H1 (cell line): ENCODE measurements at regions not wholly inside any gene's neighbourhood (a gene's known extent, or its start where the extent isn't known, plus 50 kb on each side); places are given as distances from the start of the nearest gene placed in this dataset.

Source experiments
- CTCF ChIA-PET: fragments of 300-600 bp; sonication (Branson Sonifier 250); formaldehyde crosslinking; loops from one replicate; lab custom pipeline; 2021; ENCODE audit not compliant: partially characterized antibody; lab: Charles Lee
- POLR2A ChIA-PET: fragments of 300-600 bp; sonication (Branson Sonifier 250); formaldehyde crosslinking; loops from one replicate; lab custom pipeline; 2021; ENCODE audit warnings: inconsistent platforms; ENCODE audit not compliant: partially characterized antibody; lab: Charles Lee
- DNase-seq, 2 experiments: peaks; one replicate each; pipeline versions ENCODE4 v3.0.0 to v3.0.0-alpha.2; 2010 to 2022; ENCODE audit warnings: low spot score in 2 of 2, low read depth in 1 of 2, mixed read lengths in 1 of 2
- FAIRE-seq: peaks from 2 replicates; lab custom pipeline; 2011; peaks lifted over from hg19 to GRCh38; lab: Jason Lieb, UNC
- H2AFZ ChIP-seq: 2 replicates; pipeline ENCODE4 v1.8.1; 2012; ENCODE audit warnings: low read length, inconsistent platforms
- H2AK5ac ChIP-seq: 2 replicates; pipeline ENCODE4 v1.6.1; 2013; ENCODE audit warnings: low read depth, low read length
- H2BK120ac ChIP-seq: replicated peaks from 2 replicates; pipeline ENCODE3; 2013; ENCODE audit warnings: low read depth, low read length, inconsistent platforms
- H2BK12ac ChIP-seq: 2 replicates; pipeline ENCODE4 v1.6.1; 2013; ENCODE audit warnings: low read depth, low read length
- H2BK15ac ChIP-seq: 2 replicates; pipeline ENCODE4 v1.6.1; 2013; ENCODE audit warnings: low read length
- H2BK20ac ChIP-seq: 2 replicates; pipeline ENCODE4 v1.6.1; 2013; ENCODE audit warnings: low read length
- H2BK5ac ChIP-seq: 2 replicates; pipeline ENCODE4 v1.6.1; 2013; ENCODE audit warnings: low read depth, low read length
- H3K14ac ChIP-seq: 2 replicates; pipeline ENCODE4 v1.6.1; 2013; ENCODE audit warnings: inconsistent platforms; ENCODE audit not compliant: insufficient read length
- H3K18ac ChIP-seq: 2 replicates; pipeline ENCODE4 v1.6.1; 2013; ENCODE audit warnings: low read length; ENCODE audit errors: extremely low read depth
- H3K23ac ChIP-seq: 2 replicates; pipeline ENCODE4 v1.6.1; 2013; ENCODE audit warnings: inconsistent platforms; ENCODE audit not compliant: insufficient read length
- H3K23me2 ChIP-seq: 2 replicates; pipeline ENCODE4 v1.6.1; 2013; ENCODE audit warnings: low read depth, low read length
- H3K27ac ChIP-seq: 2 replicates; pipeline ENCODE4 v1.6.1; 2011; ENCODE audit warnings: low read depth, low read length, inconsistent platforms
- H3K27me3 ChIP-seq, 4 experiments: replicated peaks in 1 of 4; 1 replicate in 1 of 4; 2 replicates in 3 of 4; pipeline versions ENCODE4 v1.6.1 to v1.8.1; 2011 to 2013; ENCODE audit warnings: low read length in 3 of 4, mild to moderate bottlenecking in 3 of 4, inconsistent platforms in 2 of 4, mixed read lengths in 2 of 4, moderate library complexity in 1 of 4; ENCODE audit not compliant: control insufficient read depth in 3 of 4, insufficient read depth in 3 of 4; ENCODE audit errors: extremely low read depth in 1 of 4
- H3K36me3 ChIP-seq, 4 experiments: 2 replicates each; pipeline versions ENCODE4 v1.6.1 to v1.8.1; 2011 to 2013; ENCODE audit warnings: mild to moderate bottlenecking in 4 of 4, low read length in 3 of 4, moderate library complexity in 2 of 4, control low read depth in 1 of 4, inconsistent platforms in 1 of 4; ENCODE audit not compliant: insufficient read depth in 4 of 4, control insufficient read depth in 2 of 4
- H3K4ac ChIP-seq: replicated peaks from 2 replicates; pipeline ENCODE3; 2013; ENCODE audit warnings: low read length, low read depth, mixed read lengths, inconsistent platforms; ENCODE audit not compliant: insufficient read length
- H3K4me1 ChIP-seq, 4 experiments: replicated peaks in 1 of 4; 1 replicate in 1 of 4; 2 replicates in 3 of 4; pipeline versions ENCODE4 v1.6.1 to v1.8.1; 2011 to 2013; ENCODE audit warnings: low read length in 3 of 4, inconsistent platforms in 2 of 4, mixed read lengths in 1 of 4; ENCODE audit not compliant: insufficient read depth in 4 of 4, control insufficient read depth in 3 of 4
- H3K4me2 ChIP-seq, 2 experiments: 2 replicates each; pipeline versions ENCODE4 v1.6.1 to v1.8.1; 2011 to 2013; ENCODE audit warnings: low read depth in 2 of 2, low read length in 2 of 2, control low read depth in 1 of 2, inconsistent platforms in 1 of 2, mild to moderate bottlenecking in 1 of 2; ENCODE audit not compliant: insufficient read depth in 1 of 2
- H3K4me3 ChIP-seq, 4 experiments: fragments of 200-600, 300-600 bp in 1 of 4; sonication (generic), shearing (Covaris generic), sonication (Bioruptor Twin) in 1 of 4; 2 replicates each; pipeline versions ENCODE4 v1.5.1 to v1.8.1; 2011 to 2016; ENCODE audit warnings: low read length in 4 of 4, low read depth in 3 of 4, control low read depth in 2 of 4, inconsistent platforms in 2 of 4, mild to moderate bottlenecking in 2 of 4, mixed read lengths in 1 of 4, moderate library complexity in 1 of 4; ENCODE audit not compliant: insufficient read depth in 2 of 4; ENCODE audit errors: extremely low read depth in 1 of 4
- H3K56ac ChIP-seq: replicated peaks from 2 replicates; pipeline ENCODE3; 2013; ENCODE audit warnings: low read depth, mild to moderate bottlenecking, mixed read lengths, low read length, inconsistent platforms; ENCODE audit not compliant: insufficient read length
- H3K79me1 ChIP-seq: 2 replicates; pipeline ENCODE4 v1.6.1; 2013; ENCODE audit warnings: low read depth, low read length, control low read depth
- H3K79me2 ChIP-seq, 2 experiments: 2 replicates each; pipeline versions ENCODE4 v1.6.1 to v1.8.1; 2012 to 2013; ENCODE audit warnings: low read length in 2 of 2, mild to moderate bottlenecking in 2 of 2, inconsistent platforms in 1 of 2; ENCODE audit not compliant: insufficient read depth in 2 of 2, control insufficient read depth in 1 of 2
- H3K9ac ChIP-seq, 4 experiments: replicated peaks in 1 of 4; 1 replicate in 1 of 4; 2 replicates in 3 of 4; pipeline versions ENCODE4 v1.6.1 to v1.8.1; 2011 to 2013; ENCODE audit warnings: low read depth in 3 of 4, low read length in 3 of 4, control low read depth in 2 of 4, mild to moderate bottlenecking in 2 of 4, moderate library complexity in 2 of 4, inconsistent platforms in 1 of 4; ENCODE audit errors: extremely low read depth in 1 of 4
- H3K9me3 ChIP-seq, 2 experiments: 2 replicates each; pipeline versions ENCODE4 v1.6.1 to v1.8.1; 2012 to 2013; ENCODE audit warnings: mild to moderate bottlenecking in 2 of 2, moderate library complexity in 2 of 2, control low read depth in 1 of 2, inconsistent platforms in 1 of 2, low read depth in 1 of 2, low read length in 1 of 2, mixed read lengths in 1 of 2; ENCODE audit not compliant: insufficient read depth in 2 of 2
- H4K20me1 ChIP-seq, 2 experiments: replicated peaks in 1 of 2; 2 replicates each; pipeline versions ENCODE3 to v1.8.1; 2011 to 2013; ENCODE audit warnings: inconsistent platforms in 2 of 2, low read length in 2 of 2, mild to moderate bottlenecking in 1 of 2; ENCODE audit not compliant: insufficient read depth in 2 of 2, control insufficient read depth in 1 of 2
- H4K5ac ChIP-seq: 2 replicates; pipeline ENCODE4 v1.6.1; 2013; ENCODE audit warnings: low read length, low read depth, mixed read lengths, inconsistent platforms; ENCODE audit not compliant: insufficient read length
- H4K8ac ChIP-seq: 2 replicates; pipeline ENCODE4 v1.8.0; 2013; ENCODE audit warnings: mild to moderate bottlenecking, moderate library complexity, low read length, inconsistent platforms; ENCODE audit not compliant: insufficient read depth; ENCODE audit errors: extremely low read depth
- H4K91ac ChIP-seq: replicated peaks from 2 replicates; pipeline ENCODE3; 2013; ENCODE audit warnings: low read length, mixed read lengths, inconsistent platforms; ENCODE audit not compliant: insufficient read length
- NRF1 ChIP-seq: IDR thresholded peaks from 2 replicates; pipeline ENCODE4 v1.6.1; 2011; ENCODE audit warnings: mild to moderate bottlenecking, low read depth, low read length, improper control_type of control experiment
- WGBS, 2 experiments: shearing (Covaris generic) in 1 of 2; methylation state at CpG; one replicate each; pipeline versions ENCODE4 v1.1.6 to v1.1.7; 2013 to 2015; ENCODE audit warnings: low lambda C conversion rate in 2 of 2, mixed read lengths in 2 of 2, inconsistent platforms in 1 of 2, low coverage in 1 of 2, missing lambda C conversion rate in 1 of 2; ENCODE audit not compliant: insufficient replicate concordance in 2 of 2, insufficient coverage in 1 of 2, insufficient read length in 1 of 2; ENCODE audit errors: extremely low coverage in 1 of 2, missing lambda C conversion rate in 1 of 2; 5-methylcytosine and 5-hydroxymethylcytosine counted together

DNA sequence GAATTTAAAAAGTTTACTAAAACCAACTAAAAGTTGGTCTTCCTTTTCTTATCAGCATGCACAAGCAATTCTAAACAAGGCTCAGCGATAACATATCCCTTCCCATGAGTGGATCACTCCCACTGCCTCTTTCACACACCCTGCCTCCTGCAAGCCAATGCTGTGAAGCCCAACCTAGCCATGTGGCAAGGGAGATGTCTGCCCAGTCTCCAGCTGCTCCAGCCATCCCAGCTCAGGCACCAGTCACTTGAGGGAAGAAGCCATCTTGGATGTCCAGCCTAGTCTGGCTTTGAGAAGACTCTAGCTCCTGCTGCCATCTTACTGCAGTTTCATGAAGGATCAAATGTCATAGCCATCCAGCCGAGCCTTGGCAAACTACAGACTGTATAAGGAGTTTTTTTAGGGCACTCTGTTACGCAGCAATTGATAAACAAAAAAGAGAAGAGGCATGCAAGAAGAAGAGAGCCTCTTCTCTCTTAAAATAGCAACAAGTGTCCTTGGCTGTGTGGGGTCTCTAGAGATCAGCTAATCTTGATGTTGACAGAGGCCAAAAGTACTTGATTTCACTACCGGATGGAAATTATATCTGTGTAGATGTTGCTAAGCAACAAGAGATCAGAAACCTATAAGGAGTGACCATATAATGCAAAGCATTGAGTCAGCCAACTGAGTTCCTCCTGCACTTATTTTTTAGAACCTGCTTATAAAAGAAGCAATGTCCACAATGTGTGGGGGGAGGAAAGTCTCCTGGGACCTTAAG, 108.9 kb downstream of the PTCSC3 start:
- Histone ChIP-seq H4K91ac (no peak overlapping the region), H3K79me2 (no peaks in the 10 kb centered on the region), H2BK5ac (no peak overlapping the region), H3K27me3 (no peaks in the 10 kb centered on the region), H3K4ac (no peak overlapping the region), H2BK15ac (no peak overlapping the region), H3K23me2 (no peaks in the 10 kb centered on the region), H2AFZ (no peak overlapping the region), H3K36me3 (no peaks in the 10 kb centered on the region), H2AK5ac (no peak overlapping the region), H3K23ac (no peak overlapping the region), H3K4me3 (no peak overlapping the region), H3K9ac (no peak overlapping the region), H2BK120ac (no peak overlapping the region), H3K14ac (no peak overlapping the region), H4K8ac (no peak overlapping the region), H3K79me1 (no peaks in the 10 kb centered on the region), H3K9me3 (no peaks in the 10 kb centered on the region; a peak in 1 of 4 replicates), H3K27ac (no peak overlapping the region), H3K56ac (no peak overlapping the region), H3K4me1 (no peaks in the 10 kb centered on the region), H4K5ac (no peak overlapping the region), H3K18ac (no peak overlapping the region), H4K20me1 (no peaks in the 10 kb centered on the region), H3K4me2 (no peak overlapping the region), H2BK12ac (no peak overlapping the region), H2BK20ac (no peak overlapping the region)
- 88% methylated on average over 4 of the region's 4 CpGs; no CpG with 5 or more reads in 1 of the 2 experiments for WGBS, 2 experiments
- FAIRE-seq: no peak
- POLR2A ChIA-PET: no interaction called here
- CTCF ChIA-PET: interaction anchor here (0.7 to 6.1 kb wide), 13 partner anchors 7 to 486 kb away, joined by 3 to 79 read pairs (median 17); no protein-coding TSS in a partner anchor
- DNase-seq: no peak
- TF ChIP-seq NRF1: no peak
